ENCODE measurements at regions not wholly inside any gene's neighbourhood (a gene's known extent, or its start where the extent isn't known, plus 50 kb on each side); places are given as distances from the start of the nearest gene placed in this dataset.

DNA sequence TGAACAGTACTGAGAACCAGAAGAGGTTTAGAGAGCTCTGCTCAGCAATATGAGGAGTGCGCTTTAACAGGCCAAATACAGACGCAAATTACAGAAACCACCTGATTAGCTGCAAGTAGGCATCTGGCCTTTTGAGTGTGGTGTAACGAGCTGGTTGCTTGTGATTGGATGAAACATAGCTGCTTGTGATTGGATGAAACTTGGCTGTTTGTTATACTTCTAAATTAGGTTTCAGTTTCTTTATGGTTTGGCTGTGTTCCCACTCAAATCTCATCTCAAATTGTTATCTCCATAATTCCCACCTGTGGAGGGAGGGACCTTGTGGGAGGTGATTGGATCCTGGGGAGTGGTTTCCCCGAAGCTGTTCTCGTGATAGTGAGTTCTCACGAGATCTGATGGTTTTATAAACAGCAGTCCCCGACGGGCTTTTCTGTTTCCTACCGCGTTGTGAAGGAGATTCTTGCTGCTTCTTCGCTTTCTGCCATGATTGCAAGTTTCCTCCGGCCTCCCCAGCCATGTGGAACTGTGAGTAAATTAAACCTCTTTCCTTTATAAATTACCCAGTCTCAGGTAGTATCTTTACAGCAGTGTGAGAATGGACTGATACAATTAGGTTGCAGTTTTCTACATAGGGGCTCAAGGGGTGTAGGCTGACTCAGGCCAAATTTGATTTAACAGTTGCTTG, 655.9 kb upstream of the MAN1A1 start:
- ChIA-PET CTCF (no interaction called here), POLR2A (no interaction called here)
- TF ChIP-seq, protein P1, sequence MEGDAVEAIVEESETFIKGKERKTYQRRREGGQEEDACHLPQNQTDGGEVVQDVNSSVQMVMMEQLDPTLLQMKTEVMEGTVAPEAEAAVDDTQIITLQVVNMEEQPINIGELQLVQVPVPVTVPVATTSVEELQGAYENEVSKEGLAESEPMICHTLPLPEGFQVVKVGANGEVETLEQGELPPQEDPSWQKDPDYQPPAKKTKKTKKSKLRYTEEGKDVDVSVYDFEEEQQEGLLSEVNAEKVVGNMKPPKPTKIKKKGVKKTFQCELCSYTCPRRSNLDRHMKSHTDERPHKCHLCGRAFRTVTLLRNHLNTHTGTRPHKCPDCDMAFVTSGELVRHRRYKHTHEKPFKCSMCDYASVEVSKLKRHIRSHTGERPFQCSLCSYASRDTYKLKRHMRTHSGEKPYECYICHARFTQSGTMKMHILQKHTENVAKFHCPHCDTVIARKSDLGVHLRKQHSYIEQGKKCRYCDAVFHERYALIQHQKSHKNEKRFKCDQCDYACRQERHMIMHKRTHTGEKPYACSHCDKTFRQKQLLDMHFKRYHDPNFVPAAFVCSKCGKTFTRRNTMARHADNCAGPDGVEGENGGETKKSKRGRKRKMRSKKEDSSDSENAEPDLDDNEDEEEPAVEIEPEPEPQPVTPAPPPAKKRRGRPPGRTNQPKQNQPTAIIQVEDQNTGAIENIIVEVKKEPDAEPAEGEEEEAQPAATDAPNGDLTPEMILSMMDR (IDR thresholded peaks at IDR 0.05; ENCODE audit: control extremely low read depth, extremely low read depth, low read depth, missing control alignments) = no peak
- DNase-seq (ENCODE audit: extremely low spot score) = no peak

DNA sequence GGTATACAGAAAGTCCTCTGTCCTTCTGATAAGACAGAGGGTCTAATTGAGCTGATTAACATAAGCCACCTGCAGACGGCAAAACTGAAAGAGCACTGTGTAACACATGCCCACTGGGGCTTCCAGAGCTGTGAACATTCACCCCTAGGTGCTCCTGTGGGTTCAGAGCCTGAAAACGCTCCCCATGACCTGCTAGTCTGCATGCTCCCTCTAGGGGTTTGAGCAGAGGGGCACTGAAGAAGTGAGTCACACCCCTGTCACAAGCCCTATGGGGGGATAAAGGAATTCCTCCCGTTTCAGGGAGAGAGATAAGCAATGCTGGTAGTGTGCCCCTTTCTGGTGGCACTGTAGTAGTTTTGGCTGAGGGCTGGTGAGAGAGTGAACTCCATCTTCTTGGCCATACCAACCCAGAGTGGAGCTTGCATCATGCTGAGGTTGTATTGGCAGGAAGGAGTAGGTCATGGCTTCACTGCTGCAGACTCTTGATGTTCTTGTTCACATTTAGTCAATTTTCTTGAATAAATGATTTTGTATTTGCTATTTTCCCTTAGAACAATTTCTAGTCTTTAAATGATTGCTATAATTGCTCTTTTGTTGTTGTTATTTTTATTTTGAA, 637.5 kb upstream of the MAN1A1 start:
- TF ChIP-seq, protein P1 (IDR thresholded peaks at IDR 0.05; ENCODE audit: control extremely low read depth, extremely low read depth, low read depth, missing control alignments) = no peak
- no peak for DNase-seq (ENCODE audit: extremely low spot score)
- ChIA-PET CTCF (interaction anchor here (0.9 to 1.1 kb wide), 2 partner anchors 9 to 245 kb away, joined by 3 read pairs; no protein-coding TSS in a partner anchor), POLR2A (no interaction called here)

DNA sequence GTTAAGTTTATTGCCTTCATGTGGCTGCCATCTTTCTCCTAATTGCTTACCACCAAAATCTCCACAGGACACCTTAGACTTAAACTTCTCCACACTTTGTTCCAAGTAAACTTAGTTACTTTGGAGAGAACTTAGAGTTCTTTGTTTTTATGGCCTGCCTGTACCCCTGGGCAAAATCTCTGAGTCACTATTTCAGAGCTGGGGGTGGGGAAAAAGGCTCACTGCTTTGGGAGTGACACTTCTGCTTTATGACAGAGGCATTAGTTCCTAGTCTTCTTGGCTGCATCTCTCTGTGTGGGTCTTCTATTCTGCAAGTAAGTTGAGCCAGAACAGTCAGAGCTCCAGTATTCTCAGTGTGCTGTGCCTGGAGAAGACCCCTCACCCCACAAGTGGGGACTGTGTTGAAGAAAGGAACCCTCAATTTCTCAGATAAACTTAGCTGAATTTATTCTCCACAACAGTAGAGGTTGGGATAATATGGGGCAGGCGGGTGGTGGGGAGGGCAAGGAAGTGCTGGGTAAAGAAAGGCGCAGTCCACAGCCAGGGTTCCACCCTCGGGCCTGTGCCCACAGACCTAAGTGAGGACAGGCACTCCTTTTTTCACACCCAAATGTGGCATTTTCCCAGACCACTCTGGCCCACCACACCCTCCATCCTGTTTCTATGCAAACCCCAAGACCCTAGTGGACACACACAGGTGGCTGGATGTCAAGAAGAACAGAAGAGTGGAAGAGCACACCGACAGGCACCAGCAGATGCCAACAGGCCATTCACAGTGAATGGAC, 636.6 kb upstream of the MAN1A1 start:
- POLR2A ChIA-PET = no interaction called here
- TF ChIP-seq, protein P1 (IDR thresholded peaks at IDR 0.05; ENCODE audit: control extremely low read depth, extremely low read depth, low read depth, missing control alignments) = no peak
- CTCF ChIA-PET = interaction anchor here (1.1 kb wide), 1 partner anchor 10 kb away, joined by 3 read pairs; no protein-coding TSS in a partner anchor
- DNase-seq (ENCODE audit: extremely low spot score) = no peak

DNA sequence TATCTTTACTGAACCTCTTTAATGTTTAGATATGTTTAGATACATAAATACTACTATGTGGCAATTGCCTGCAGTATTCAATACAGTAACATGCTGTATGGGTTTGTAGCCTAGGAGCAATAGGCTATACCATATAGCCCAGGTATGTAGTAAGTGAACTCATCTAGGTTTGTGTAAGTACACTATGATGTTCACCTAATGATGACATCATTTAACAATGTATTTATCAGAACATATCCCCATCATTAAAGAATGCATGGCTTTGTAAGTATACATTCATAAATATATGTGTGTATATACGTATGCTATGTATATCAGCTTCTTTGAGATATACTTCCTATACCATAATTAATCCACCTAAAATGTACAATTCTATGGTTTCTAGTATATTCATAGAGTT, 631.2 kb upstream of the MAN1A1 start:
- DNase-seq (ENCODE audit: extremely low spot score) = no peak
- ChIA-PET CTCF (no interaction called here), POLR2A (no interaction called here)
- TF ChIP-seq, protein P1 (IDR thresholded peaks at IDR 0.05; ENCODE audit: control extremely low read depth, extremely low read depth, low read depth, missing control alignments) = no peak

DNA sequence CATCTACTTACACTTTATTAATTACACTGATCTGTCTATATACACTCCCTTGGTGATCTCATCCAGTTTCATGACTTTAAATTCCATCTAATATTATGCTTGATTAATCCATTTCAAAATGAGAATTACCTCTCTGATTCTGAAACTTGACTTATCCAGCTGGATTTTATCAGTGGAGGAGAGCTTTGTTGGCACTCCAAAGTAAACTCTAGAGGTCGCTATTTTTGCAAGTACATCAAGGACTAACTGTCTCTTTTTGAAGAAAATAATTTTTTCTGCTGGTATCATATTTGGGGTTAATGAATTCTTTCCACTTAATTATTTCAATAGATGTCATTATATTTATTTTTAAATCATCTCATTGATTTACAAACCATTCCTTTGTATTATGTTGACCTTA, 630.3 kb upstream of the MAN1A1 start:
- no peak for DNase-seq (ENCODE audit: extremely low spot score)
- TF ChIP-seq, protein P1 (IDR thresholded peaks at IDR 0.05; ENCODE audit: control extremely low read depth, extremely low read depth, low read depth, missing control alignments) = peak; percentile 19
- ChIA-PET CTCF (interaction anchor here (1.0 to 1.5 kb wide), 3 partner anchors 238 to 829 kb away, joined by 3 to 6 read pairs (median 3); no protein-coding TSS in a partner anchor), POLR2A (no interaction called here)

DNA sequence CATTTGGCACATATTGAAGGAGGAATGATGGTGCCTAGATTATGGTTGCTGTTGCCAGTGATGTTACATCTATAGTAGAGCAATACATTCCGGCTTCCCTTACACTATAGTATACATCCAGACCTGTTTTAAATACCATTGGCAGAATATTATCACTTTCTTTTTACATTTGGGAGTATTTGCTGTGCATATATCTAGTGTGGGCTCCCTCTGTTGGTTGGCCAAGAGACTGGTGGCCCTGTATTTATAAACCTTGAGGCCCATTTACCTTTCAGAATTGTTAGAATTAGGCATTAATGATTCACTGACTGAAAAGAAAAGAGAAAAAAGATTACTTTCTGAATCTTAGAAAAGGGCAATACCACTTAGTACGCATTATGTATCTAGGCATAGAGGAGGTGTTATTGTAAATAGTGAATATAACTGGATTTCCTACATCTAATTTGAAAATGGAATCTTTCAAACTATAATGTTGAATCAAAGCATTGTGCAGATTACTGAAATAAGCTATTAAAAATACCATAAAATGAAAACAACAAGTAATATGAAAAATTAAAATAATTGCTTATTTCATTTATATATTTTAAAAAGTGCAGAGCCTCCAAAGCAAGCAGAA, 628.8 kb upstream of the MAN1A1 start:
- TF ChIP-seq, protein P1 (IDR thresholded peaks at IDR 0.05; ENCODE audit: control extremely low read depth, extremely low read depth, low read depth, missing control alignments) = peak; percentile 57
- POLR2A ChIA-PET = no interaction called here
- CTCF ChIA-PET = interaction anchor here (0.7 to 2.1 kb wide), 11 partner anchors 12 to 631 kb away, joined by 3 to 6 read pairs (median 4); no protein-coding TSS in a partner anchor
- no peak for DNase-seq (ENCODE audit: extremely low spot score)

Measured in GM10248 (cell line).